SK-N-SH (cell line): ENCODE measurements at regions not wholly inside any gene's neighbourhood (a gene's known extent, or its start where the extent isn't known, plus 50 kb on each side); places are given as distances from the start of the nearest gene placed in this dataset.

ENCODE experiments used
- CTCF ChIA-PET: fragments of 300-600, 350-600 bp; formaldehyde crosslinking; extraction: SDS; loops from one replicate; lab custom pipeline; 2021; lab: Yijun Ruan, JAX
- POLR2A ChIA-PET: fragments of 350-600 bp; sonication (Branson Sonifier 250); formaldehyde crosslinking; extraction: SDS; loops from one replicate; lab custom pipeline; 2020; ENCODE audit warnings: antibody characterized with exemption, inconsistent platforms; lab: Yijun Ruan, JAX
- DNase-seq: peaks from one replicate; pipeline ENCODE4 v3.0.0; 2012
- H2AFZ ChIP-seq: fragments of 200-600 bp; sonication (generic); 2 replicates; pipeline ENCODE4 v1.8.1; 2016; ENCODE audit warnings: antibody characterized with exemption, mild to moderate bottlenecking, low read depth
- H3F3A ChIP-seq: fragments of 200-600 bp; sonication (generic); replicated peaks from 2 replicates; pipeline ENCODE3; 2016; ENCODE audit warnings: antibody characterized with exemption, mild to moderate bottlenecking; ENCODE audit not compliant: insufficient read depth
- H3K27ac ChIP-seq, 2 experiments: fragments of 200-500 bp in 1 of 2; fragments of 200-600 bp in 1 of 2; sonication (Bioruptor generic) in 1 of 2; sonication (generic), shearing (Covaris generic) in 1 of 2; 2 replicates each; pipeline versions ENCODE4 v1.5.1 to v1.6.1; 2014 to 2016; ENCODE audit warnings: low read depth in 2 of 2, inconsistent platforms in 1 of 2, low read length in 1 of 2, mild to moderate bottlenecking in 1 of 2, mixed read lengths in 1 of 2
- H3K27me3 ChIP-seq: fragments of 200-600 bp; sonication (generic), shearing (Covaris generic); 2 replicates; pipeline ENCODE4 v1.6.1; 2016; ENCODE audit warnings: mixed run types; ENCODE audit not compliant: insufficient read depth
- H3K36me3 ChIP-seq, 2 experiments: fragments of 200-500 bp in 1 of 2; fragments of 200-600 bp in 1 of 2; sonication (Bioruptor generic) in 1 of 2; sonication (generic) in 1 of 2; replicated peaks in 1 of 2; 2 replicates each; pipeline versions ENCODE3 to v1.5.1; 2014 to 2016; ENCODE audit warnings: low read length in 1 of 2, mild to moderate bottlenecking in 1 of 2; ENCODE audit not compliant: insufficient read depth in 2 of 2, control insufficient read depth in 1 of 2
- H3K4me1 ChIP-seq, 2 experiments: fragments of 200-500 bp in 1 of 2; fragments of 200-600 bp in 1 of 2; sonication (Bioruptor generic) in 1 of 2; sonication (generic), shearing (Covaris generic) in 1 of 2; 2 replicates each; pipeline versions ENCODE4 v1.5.1 to v1.6.1; 2014 to 2016; ENCODE audit warnings: low read depth in 1 of 2, low read length in 1 of 2, mixed run types in 1 of 2; ENCODE audit not compliant: insufficient read depth in 2 of 2, control insufficient read depth in 1 of 2
- H3K4me2 ChIP-seq: fragments of 200-600 bp; sonication (generic), shearing (Covaris generic); 2 replicates; pipeline ENCODE4 v1.6.1; 2017; ENCODE audit warnings: mixed run types
- H3K4me3 ChIP-seq, 2 experiments: fragments of 200-500 bp in 1 of 2; fragments of 200-600 bp in 1 of 2; sonication (Bioruptor generic) in 1 of 2; sonication (generic), shearing (Covaris generic) in 1 of 2; 2 replicates each; pipeline versions ENCODE4 v1.5.1 to v1.8.1; 2014 to 2016; ENCODE audit warnings: low read depth in 2 of 2, inconsistent platforms in 1 of 2, low read length in 1 of 2, mild to moderate bottlenecking in 1 of 2, mixed read lengths in 1 of 2, moderate library complexity in 1 of 2
- H3K79me2 ChIP-seq: fragments of 200-600 bp; sonication (generic); 2 replicates; pipeline ENCODE4 v1.8.1; 2017; ENCODE audit warnings: mild to moderate bottlenecking; ENCODE audit not compliant: insufficient read depth
- H3K9ac ChIP-seq: fragments of 200-600 bp; sonication (generic); 2 replicates; pipeline ENCODE4 v1.6.1; 2017; ENCODE audit warnings: mixed run types
- H3K9me2 ChIP-seq: fragments of 200-600 bp; sonication (generic); 2 replicates; pipeline ENCODE4 v1.6.1; 2017; ENCODE audit warnings: mixed run types
- H3K9me3 ChIP-seq: fragments of 200-600 bp; sonication (generic); 2 replicates; pipeline ENCODE4 v1.6.1; 2017; ENCODE audit warnings: mixed run types, mild to moderate bottlenecking, moderate library complexity
- H4K20me1 ChIP-seq: fragments of 200-600 bp; sonication (generic); 2 replicates; pipeline ENCODE4 v1.6.1; 2017; ENCODE audit warnings: mild to moderate bottlenecking, mixed run types; ENCODE audit not compliant: insufficient read depth
- EP300 ChIP-seq, 2 experiments: IDR thresholded peaks; 2 replicates each; pipeline versions ENCODE4 v1.4.0 to v1.6.1; 2012; ENCODE audit warnings: borderline replicate concordance in 1 of 2, low read depth in 1 of 2, low read length in 1 of 2
- EZH2phosphoT487 ChIP-seq: fragments of 200-600 bp; sonication (generic); IDR thresholded peaks from 2 replicates; pipeline ENCODE4 v1.6.1; 2017; ENCODE audit warnings: low read depth, mixed run types, mild to moderate bottlenecking, antibody characterized with exemption, moderate library complexity, borderline replicate concordance
- FOXJ3 ChIP-seq: sonication (generic); formaldehyde crosslinking; IDR thresholded peaks from 2 replicates; pipeline ENCODE4 v1.5.1; 2020; ENCODE audit warnings: mild to moderate bottlenecking, missing genetic modification reagents
- GATA2 ChIP-seq: sonication (generic); formaldehyde crosslinking; IDR thresholded peaks from 2 replicates; pipeline ENCODE4 v1.5.0; 2020; ENCODE audit warnings: mild to moderate bottlenecking, missing genetic modification reagents
- MAX ChIP-seq: IDR thresholded peaks from 2 replicates; pipeline ENCODE4 v1.4.0; 2012; ENCODE audit warnings: low read depth
- MEF2A ChIP-seq: IDR thresholded peaks from 2 replicates; pipeline ENCODE4 v1.4.0; 2012; ENCODE audit warnings: low read depth, borderline replicate concordance
- MXI1 ChIP-seq: IDR thresholded peaks from 2 replicates; pipeline ENCODE4 v1.6.1; 2012; ENCODE audit warnings: mild to moderate bottlenecking, low read depth, low read length, improper control_type of control experiment
- NRF1 ChIP-seq: IDR thresholded peaks from 2 replicates; pipeline ENCODE4 v1.6.1; 2012; ENCODE audit warnings: low read depth, mild to moderate bottlenecking, low read length
- POLR2AphosphoS5 ChIP-seq: IDR thresholded peaks from 2 replicates; pipeline ENCODE4 v1.6.1; 2012; ENCODE audit warnings: low read depth, low read length
- RAD21 ChIP-seq: IDR thresholded peaks from 2 replicates; pipeline ENCODE4 v1.6.1; 2012; ENCODE audit warnings: mild to moderate bottlenecking, low read length
- RCOR1 ChIP-seq: fragments of 150-350 bp; IDR thresholded peaks from 2 replicates; pipeline ENCODE4 v1.6.1; 2017; ENCODE audit warnings: antibody characterized with exemption, low read length
- TAF1 ChIP-seq: IDR thresholded peaks from 2 replicates; pipeline ENCODE4 v1.6.1; 2012; ENCODE audit warnings: low read depth, mild to moderate bottlenecking, low read length, moderate library complexity, borderline replicate concordance
- TCF12 ChIP-seq: IDR thresholded peaks from 2 replicates; pipeline ENCODE4 v1.4.0; 2012
- WGBS: methylation state at CpG from one replicate; pipeline ENCODE4 v1.1.6; 2017; ENCODE audit warnings: low lambda C conversion rate; 5-methylcytosine and 5-hydroxymethylcytosine counted together
- TF ChIP-seq, protein P1 (sequence below): IDR thresholded peaks from 2 replicates; pipeline ENCODE4 v1.4.0; 2012; ENCODE audit warnings: low read depth, borderline replicate concordance
- TF ChIP-seq, protein P2 (sequence below): IDR thresholded peaks from 2 replicates; pipeline ENCODE4 v1.6.1; 2012; ENCODE audit warnings: mild to moderate bottlenecking, low read depth, low read length, moderate library complexity
- TF ChIP-seq, protein P3 (sequence below): fragments of 200-600 bp; sonication (generic); IDR thresholded peaks from 2 replicates; pipeline ENCODE4 v1.6.1; 2017; ENCODE audit warnings: antibody characterized with exemption, mild to moderate bottlenecking, moderate library complexity

- ChIA-PET CTCF (interaction anchor here (0.5 to 1.0 kb wide), 2 partner anchors 39 to 166 kb away, joined by 3 read pairs; no protein-coding TSS in a partner anchor), POLR2A (no interaction called here)
- no peaks in the 10 kb centered on the region for H3F3A ChIP-seq
- TF ChIP-seq, protein P1, sequence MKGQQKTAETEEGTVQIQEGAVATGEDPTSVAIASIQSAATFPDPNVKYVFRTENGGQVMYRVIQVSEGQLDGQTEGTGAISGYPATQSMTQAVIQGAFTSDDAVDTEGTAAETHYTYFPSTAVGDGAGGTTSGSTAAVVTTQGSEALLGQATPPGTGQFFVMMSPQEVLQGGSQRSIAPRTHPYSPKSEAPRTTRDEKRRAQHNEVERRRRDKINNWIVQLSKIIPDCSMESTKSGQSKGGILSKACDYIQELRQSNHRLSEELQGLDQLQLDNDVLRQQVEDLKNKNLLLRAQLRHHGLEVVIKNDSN: no peak
- TF ChIP-seq RAD21: no peak
- TF ChIP-seq TCF12: no peak
- no peak for TF ChIP-seq NRF1
- TF ChIP-seq EP300 (IDR thresholded peaks at IDR 0.05; ENCODE audit: borderline replicate concordance in 1 of 2, low read depth in 1 of 2, low read length in 1 of 2): no peak
- TF ChIP-seq MEF2A: no peak
- no peak for TF ChIP-seq EZH2phosphoT487
- TF ChIP-seq POLR2AphosphoS5: no peak
- TF ChIP-seq GATA2 (CRISPR knock-in tag): no peak
- no peak for TF ChIP-seq MAX
- no peak for TF ChIP-seq FOXJ3 (CRISPR knock-in tag)
- TF ChIP-seq, protein P2, sequence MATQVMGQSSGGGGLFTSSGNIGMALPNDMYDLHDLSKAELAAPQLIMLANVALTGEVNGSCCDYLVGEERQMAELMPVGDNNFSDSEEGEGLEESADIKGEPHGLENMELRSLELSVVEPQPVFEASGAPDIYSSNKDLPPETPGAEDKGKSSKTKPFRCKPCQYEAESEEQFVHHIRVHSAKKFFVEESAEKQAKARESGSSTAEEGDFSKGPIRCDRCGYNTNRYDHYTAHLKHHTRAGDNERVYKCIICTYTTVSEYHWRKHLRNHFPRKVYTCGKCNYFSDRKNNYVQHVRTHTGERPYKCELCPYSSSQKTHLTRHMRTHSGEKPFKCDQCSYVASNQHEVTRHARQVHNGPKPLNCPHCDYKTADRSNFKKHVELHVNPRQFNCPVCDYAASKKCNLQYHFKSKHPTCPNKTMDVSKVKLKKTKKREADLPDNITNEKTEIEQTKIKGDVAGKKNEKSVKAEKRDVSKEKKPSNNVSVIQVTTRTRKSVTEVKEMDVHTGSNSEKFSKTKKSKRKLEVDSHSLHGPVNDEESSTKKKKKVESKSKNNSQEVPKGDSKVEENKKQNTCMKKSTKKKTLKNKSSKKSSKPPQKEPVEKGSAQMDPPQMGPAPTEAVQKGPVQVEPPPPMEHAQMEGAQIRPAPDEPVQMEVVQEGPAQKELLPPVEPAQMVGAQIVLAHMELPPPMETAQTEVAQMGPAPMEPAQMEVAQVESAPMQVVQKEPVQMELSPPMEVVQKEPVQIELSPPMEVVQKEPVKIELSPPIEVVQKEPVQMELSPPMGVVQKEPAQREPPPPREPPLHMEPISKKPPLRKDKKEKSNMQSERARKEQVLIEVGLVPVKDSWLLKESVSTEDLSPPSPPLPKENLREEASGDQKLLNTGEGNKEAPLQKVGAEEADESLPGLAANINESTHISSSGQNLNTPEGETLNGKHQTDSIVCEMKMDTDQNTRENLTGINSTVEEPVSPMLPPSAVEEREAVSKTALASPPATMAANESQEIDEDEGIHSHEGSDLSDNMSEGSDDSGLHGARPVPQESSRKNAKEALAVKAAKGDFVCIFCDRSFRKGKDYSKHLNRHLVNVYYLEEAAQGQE: no peak
- no peak for TF ChIP-seq MXI1
- TF ChIP-seq, protein P3, sequence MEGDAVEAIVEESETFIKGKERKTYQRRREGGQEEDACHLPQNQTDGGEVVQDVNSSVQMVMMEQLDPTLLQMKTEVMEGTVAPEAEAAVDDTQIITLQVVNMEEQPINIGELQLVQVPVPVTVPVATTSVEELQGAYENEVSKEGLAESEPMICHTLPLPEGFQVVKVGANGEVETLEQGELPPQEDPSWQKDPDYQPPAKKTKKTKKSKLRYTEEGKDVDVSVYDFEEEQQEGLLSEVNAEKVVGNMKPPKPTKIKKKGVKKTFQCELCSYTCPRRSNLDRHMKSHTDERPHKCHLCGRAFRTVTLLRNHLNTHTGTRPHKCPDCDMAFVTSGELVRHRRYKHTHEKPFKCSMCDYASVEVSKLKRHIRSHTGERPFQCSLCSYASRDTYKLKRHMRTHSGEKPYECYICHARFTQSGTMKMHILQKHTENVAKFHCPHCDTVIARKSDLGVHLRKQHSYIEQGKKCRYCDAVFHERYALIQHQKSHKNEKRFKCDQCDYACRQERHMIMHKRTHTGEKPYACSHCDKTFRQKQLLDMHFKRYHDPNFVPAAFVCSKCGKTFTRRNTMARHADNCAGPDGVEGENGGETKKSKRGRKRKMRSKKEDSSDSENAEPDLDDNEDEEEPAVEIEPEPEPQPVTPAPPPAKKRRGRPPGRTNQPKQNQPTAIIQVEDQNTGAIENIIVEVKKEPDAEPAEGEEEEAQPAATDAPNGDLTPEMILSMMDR: no peak
- no peak for TF ChIP-seq TAF1
- TF ChIP-seq RCOR1: no peak
- H2AFZ ChIP-seq: no peak overlapping the region
- no peak for DNase-seq
- H3K9me3 ChIP-seq: peaks cover 4% of the 10 kb centered on the region; the same call in 1 of the 2 replicates
- no peaks in the 10 kb centered on the region for H3K9me2 ChIP-seq
- no peak overlapping the region for H3K9ac ChIP-seq
- H3K4me3 ChIP-seq: no peak overlapping the region
- no peaks in the 10 kb centered on the region for H4K20me1 ChIP-seq
- H3K27me3 ChIP-seq: no peaks in the 10 kb centered on the region
- no peaks in the 10 kb centered on the region for H3K36me3 ChIP-seq
- peaks cover 5 to 9% of the 10 kb centered on the region in 2 experiments; a peak in 3 of 4 replicates for H3K4me1 ChIP-seq
- no peaks in the 10 kb centered on the region for H3K79me2 ChIP-seq
- H3K27ac ChIP-seq: no peak overlapping the region
- H3K4me2 ChIP-seq: no peak overlapping the region
- 82% methylated on average over 1 of the region's 1 CpG for WGBS
These were observed 115.2 kb upstream of the TSPAN2 start for GRCh38 chr1:115204513-115204912.
